B cell (primary cell): ENCODE measurements at regions not wholly inside any gene's neighbourhood (a gene's known extent, or its start where the extent isn't known, plus 50 kb on each side); places are given as distances from the start of the nearest gene placed in this dataset.

Experiments used
- ATAC-seq: fragments of 200-7000 bp; cut with Tn5 transposase; one replicate; pipeline ENCODE4 v1.10.0; 2021; ENCODE audit warnings: low read depth, mild to moderate bottlenecking, moderate number of reproducible peaks, moderate library complexity
- CTCF ChIA-PET: fragments of 350-600 bp; sonication (Branson Sonifier 250); formaldehyde crosslinking; loops from one replicate; lab custom pipeline; 2021; ENCODE audit warnings: antibody characterized with exemption, inconsistent platforms; lab: Charles Lee
- POLR2A ChIA-PET: fragments of 350-600 bp; sonication (Branson Sonifier 250); formaldehyde crosslinking; loops from one replicate; lab custom pipeline; 2021; ENCODE audit warnings: antibody characterized with exemption; lab: Charles Lee
- DNase-seq: peaks from one replicate; pipeline ENCODE4 v3.0.0; 2013
- H2AFZ ChIP-seq: 2 replicates; pipeline ENCODE4 v1.6.1; 2012; ENCODE audit warnings: mild to moderate bottlenecking, low read depth, low read length; ENCODE audit not compliant: insufficient read depth, poor library complexity, severe bottlenecking
- H3K27ac ChIP-seq, 2 donors: 1 replicate in 1 of 2; 2 replicates in 1 of 2; pipeline ENCODE4 v1.5.1; 2012 to 2013; ENCODE audit warnings: low read length in 2 of 2, mild to moderate bottlenecking in 2 of 2, moderate library complexity in 1 of 2
- H3K27me3 ChIP-seq, 4 experiments: fragments of 200-600 bp in 1 of 4; sonication (generic) in 1 of 4; replicated peaks in 1 of 4; 1 replicate in 2 of 4; 2 replicates in 2 of 4; pipeline versions ENCODE4 v1.6.1 to v1.7.0; 2013 to 2016; ENCODE audit warnings: low read length in 3 of 4, mild to moderate bottlenecking in 2 of 4, mixed read lengths in 1 of 4, moderate library complexity in 1 of 4; ENCODE audit not compliant: insufficient read depth in 4 of 4, control insufficient read depth in 3 of 4; ENCODE audit errors: control extremely low read depth in 1 of 4
- H3K36me3 ChIP-seq, 2 experiments: replicated peaks in 1 of 2; 1 replicate in 1 of 2; 2 replicates in 1 of 2; pipeline versions ENCODE4 v1.6.1 to v1.7.1; 2013; ENCODE audit warnings: low read length in 1 of 2; ENCODE audit not compliant: insufficient read depth in 2 of 2, control insufficient read depth in 1 of 2; ENCODE audit errors: control extremely low read depth in 1 of 2, extremely low read depth in 1 of 2
- H3K4me1 ChIP-seq, 2 donors: fragments of 200-600 bp in 1 of 2; sonication (generic) in 1 of 2; 1 replicate in 1 of 2; 2 replicates in 1 of 2; pipeline versions ENCODE4 v1.5.1 to v1.6.1; 2013 to 2017; ENCODE audit warnings: low read length in 2 of 2; ENCODE audit not compliant: control insufficient read depth in 2 of 2, insufficient read depth in 2 of 2
- H3K4me2 ChIP-seq: replicated peaks from 2 replicates; pipeline ENCODE3; 2012; ENCODE audit warnings: mild to moderate bottlenecking, low read depth, low read length; ENCODE audit not compliant: poor library complexity, severe bottlenecking
- H3K4me3 ChIP-seq, 5 experiments: fragments of 200-600 bp in 1 of 5; sonication (generic) in 1 of 5; 1 replicate in 3 of 5; 2 replicates in 2 of 5; pipeline versions ENCODE4 v1.5.1 to v1.7.0; 2011 to 2016; ENCODE audit warnings: low read length in 4 of 5, mild to moderate bottlenecking in 4 of 5, low read depth in 2 of 5, control low read depth in 1 of 5, moderate library complexity in 1 of 5; ENCODE audit not compliant: insufficient read depth in 1 of 5; ENCODE audit errors: control extremely low read depth in 1 of 5, extremely low read depth in 1 of 5
- H3K79me2 ChIP-seq: fragments of 200-600 bp; sonication (generic); one replicate; pipeline ENCODE4 v1.6.0; 2016; ENCODE audit warnings: low read length; ENCODE audit not compliant: control insufficient read depth, insufficient read depth
- H3K9ac ChIP-seq: fragments of 200-600 bp; sonication (generic); 2 replicates; pipeline ENCODE4 v1.6.1; 2017; ENCODE audit warnings: mild to moderate bottlenecking, low read length, moderate library complexity
- H3K9me3 ChIP-seq, 3 donors: one replicate each; pipeline versions ENCODE4 v1.6.1 to v1.7.1; 2013; ENCODE audit warnings: low read length in 2 of 3; ENCODE audit not compliant: control insufficient read depth in 2 of 3, insufficient read depth in 1 of 3; ENCODE audit errors: control extremely low read depth in 1 of 3
- H4K20me1 ChIP-seq: 2 replicates; pipeline ENCODE4 v1.6.0; 2012; ENCODE audit warnings: mild to moderate bottlenecking, low read length; ENCODE audit not compliant: insufficient read depth, control insufficient read depth, poor library complexity, severe bottlenecking
- H3K27ac Mint-ChIP-seq: one replicate; pipeline ENCODE4 v1.8.0; 2021; ENCODE audit warnings: mixed read lengths
- H3K27me3 Mint-ChIP-seq: one replicate; pipeline ENCODE4 v1.8.0; 2021; ENCODE audit warnings: mixed read lengths
- H3K4me1 Mint-ChIP-seq: one replicate; pipeline ENCODE4 v1.8.0; 2021; ENCODE audit warnings: mixed read lengths
- H3K4me3 Mint-ChIP-seq: one replicate; pipeline ENCODE4 v1.8.0; 2021; ENCODE audit warnings: mixed read lengths
- H3K9me3 Mint-ChIP-seq: one replicate; pipeline ENCODE4 v1.8.0; 2022; ENCODE audit warnings: mixed read lengths; ENCODE audit not compliant: insufficient read depth
- CTCF ChIP-seq: fragments of 200-600 bp; IDR thresholded peaks from one replicate; pipeline ENCODE4 v1.8.0; 2022; ENCODE audit warnings: antibody characterized with exemption, mild to moderate bottlenecking
- EZH2 ChIP-seq: IDR thresholded peaks from 2 replicates; pipeline ENCODE4 v1.6.1; 2012; ENCODE audit warnings: borderline replicate concordance, low read depth, mild to moderate bottlenecking, moderate library complexity, low read length; ENCODE audit not compliant: insufficient read depth, poor library complexity, severe bottlenecking
- WGBS: methylation state at CpG from one replicate; pipeline ENCODE4 v1.1.5; 2013; ENCODE audit warnings: missing lambda C conversion rate; ENCODE audit not compliant: insufficient coverage; 5-methylcytosine and 5-hydroxymethylcytosine counted together
- intact Hi-C: fragments of 100-400 bp; cut with micrococcal nuclease; formaldehyde crosslinking; loops from one replicate; pipeline ENCODE4 v1.10.0; 2022

- 74% methylated on average over 3 of the region's 3 CpGs for WGBS
- peaks cover 8% of the 10 kb centered on the region for H3K9me3 Mint-ChIP-seq
- H3K27me3 ChIP-seq: no peaks in the 10 kb centered on the region
- H4K20me1 ChIP-seq: no peaks in the 10 kb centered on the region
- H2AFZ ChIP-seq: no peak overlapping the region
- ChIA-PET CTCF (no interaction called here), POLR2A (no interaction called here)
- H3K36me3 ChIP-seq: no peaks in the 10 kb centered on the region
- H3K79me2 ChIP-seq: no peaks in the 10 kb centered on the region
- peaks cover 0 to 3% (median 0%) of the 10 kb centered on the region in 3 donors for H3K9me3 ChIP-seq
- H3K27ac Mint-ChIP-seq: no peak overlapping the region
- no peaks in the 10 kb centered on the region for H3K4me1 Mint-ChIP-seq
- no peak for ATAC-seq
- no peaks in the 10 kb centered on the region for H3K27me3 Mint-ChIP-seq
- no peak for DNase-seq
- intact Hi-C loops: no loop called here
- H3K4me3 Mint-ChIP-seq: no peak overlapping the region
- no peak overlapping the region for H3K4me3 ChIP-seq
- no peaks in the 10 kb centered on the region for H3K4me1 ChIP-seq
- no peak overlapping the region for H3K27ac ChIP-seq
- H3K4me2 ChIP-seq: no peak overlapping the region
- H3K9ac ChIP-seq: no peak overlapping the region
- TF ChIP-seq CTCF (no peak), EZH2 (no peak)
These were observed 531.9 kb downstream of the CCDC85A start for GRCh38 chr2:56715683-56716082.

- ATAC-seq: no peak
- no peaks in the 10 kb centered on the region for H3K36me3 ChIP-seq
- intact Hi-C loops: no loop called here
- H3K9me3 ChIP-seq: peaks cover 0 to 3% (median 0%) of the 10 kb centered on the region in 3 donors
- no peak overlapping the region for H3K9ac ChIP-seq
- TF ChIP-seq EZH2: no peak
- no peak for TF ChIP-seq CTCF
- Mint-ChIP-seq H3K9me3 (peaks cover 8% of the 10 kb centered on the region), H3K4me3 (no peak overlapping the region), H3K4me1 (no peaks in the 10 kb centered on the region), H3K27ac (no peak overlapping the region), H3K27me3 (no peaks in the 10 kb centered on the region)
- H3K4me2 ChIP-seq: no peak overlapping the region
- H3K27me3 ChIP-seq: no peaks in the 10 kb centered on the region
- H3K27ac ChIP-seq: no peak overlapping the region
- DNase-seq: no peak
- H3K79me2 ChIP-seq: no peaks in the 10 kb centered on the region
- ChIA-PET CTCF (no interaction called here), POLR2A (no interaction called here)
- H2AFZ ChIP-seq: no peak overlapping the region
- WGBS: no CpG with 5 or more reads among the region's 4 CpGs
- H4K20me1 ChIP-seq: no peaks in the 10 kb centered on the region
- no peak overlapping the region for H3K4me3 ChIP-seq
- H3K4me1 ChIP-seq: no peaks in the 10 kb centered on the region
These were observed 534.6 kb downstream of the CCDC85A start for GRCh38 chr2:56718413-56718812.
